Keratinocyte (primary cell): ENCODE measurements at regions not wholly inside any gene's neighbourhood (a gene's known extent, or its start where the extent isn't known, plus 50 kb on each side); places are given as distances from the start of the nearest gene placed in this dataset.

ENCODE experiments used
- DNase-seq: peaks from one replicate; pipeline ENCODE4 v3.0.0-alpha.2; 2011; ENCODE audit warnings: low read depth, missing footprints, low spot score
- FAIRE-seq: peaks from 2 replicates; lab custom pipeline; 2011; peaks lifted over from hg19 to GRCh38; lab: Jason Lieb, UNC
- H2AFZ ChIP-seq: 2 replicates; pipeline ENCODE4 v1.6.0; 2012; ENCODE audit warnings: low read length, control low read depth, inconsistent platforms; ENCODE audit not compliant: control insufficient read depth
- H3K27ac ChIP-seq: 2 replicates; pipeline ENCODE4 v1.5.1; 2011; ENCODE audit warnings: low read length; ENCODE audit not compliant: control insufficient read depth, insufficient read depth
- H3K27me3 ChIP-seq: 3 replicates; pipeline ENCODE4 v1.6.0; 2011; ENCODE audit warnings: low read length; ENCODE audit not compliant: control insufficient read depth, insufficient read depth; ENCODE audit errors: extremely low read depth
- H3K36me3 ChIP-seq, 2 experiments: 2 replicates in 1 of 2; 3 replicates in 1 of 2; pipeline ENCODE4 v1.5.1; 2011; ENCODE audit warnings: low read length in 2 of 2, mild to moderate bottlenecking in 1 of 2; ENCODE audit not compliant: control insufficient read depth in 2 of 2, insufficient read depth in 2 of 2; ENCODE audit errors: extremely low read depth in 1 of 2
- H3K4me1 ChIP-seq: 3 replicates; pipeline ENCODE4 v1.5.1; 2011; ENCODE audit warnings: low read length; ENCODE audit not compliant: control insufficient read depth, insufficient read depth; ENCODE audit errors: extremely low read depth
- H3K4me2 ChIP-seq: 3 replicates; pipeline ENCODE4 v1.6.0; 2011; ENCODE audit warnings: low read depth, low read length; ENCODE audit not compliant: control insufficient read depth, insufficient read depth; ENCODE audit errors: extremely low read depth
- H3K4me3 ChIP-seq, 3 experiments: fragments of 200-600 bp in 1 of 3; sonication (generic) in 1 of 3; 2 replicates in 2 of 3; 3 replicates in 1 of 3; pipeline ENCODE4 v1.5.1; 2011 to 2016; ENCODE audit warnings: low read length in 3 of 3, mild to moderate bottlenecking in 3 of 3, control low read depth in 2 of 3, inconsistent platforms in 1 of 3, low read depth in 1 of 3, mixed read lengths in 1 of 3, mixed run types in 1 of 3, moderate library complexity in 1 of 3; ENCODE audit not compliant: control insufficient read depth in 2 of 3, insufficient read depth in 2 of 3; ENCODE audit errors: extremely low read depth in 1 of 3
- H3K79me2 ChIP-seq: 2 replicates; pipeline ENCODE4 v1.6.0; 2012; ENCODE audit warnings: low read length; ENCODE audit not compliant: control insufficient read depth, insufficient read depth
- H3K9ac ChIP-seq: 3 replicates; pipeline ENCODE4 v1.6.0; 2011; ENCODE audit warnings: low read length; ENCODE audit not compliant: control insufficient read depth, insufficient read depth; ENCODE audit errors: extremely low read depth
- H3K9me1 ChIP-seq: 3 replicates; pipeline ENCODE4 v1.6.0; 2011; ENCODE audit warnings: low read length; ENCODE audit not compliant: control insufficient read depth, insufficient read depth; ENCODE audit errors: extremely low read depth
- H3K9me3 ChIP-seq: 2 replicates; pipeline ENCODE4 v1.5.1; 2012; ENCODE audit warnings: low read depth, low read length; ENCODE audit not compliant: control insufficient read depth
- H4K20me1 ChIP-seq: 3 replicates; pipeline ENCODE4 v1.6.0; 2011; ENCODE audit warnings: low read length; ENCODE audit not compliant: control insufficient read depth, insufficient read depth; ENCODE audit errors: extremely low read depth
- CTCF ChIP-seq, 3 experiments: IDR thresholded peaks in 1 of 3; conservative IDR thresholded peaks in 1 of 3; optimal IDR thresholded peaks in 1 of 3; 2 replicates in 2 of 3; 3 replicates in 1 of 3; pipeline versions ENCODE3 to v1.5.1; 2011; ENCODE audit warnings: low read length in 3 of 3, mild to moderate bottlenecking in 3 of 3, moderate library complexity in 2 of 3, control low read depth in 1 of 3, inconsistent platforms in 1 of 3; ENCODE audit not compliant: insufficient read depth in 2 of 3; ENCODE audit errors: extremely low read depth in 1 of 3
- EZH2 ChIP-seq: IDR thresholded peaks from one replicate; pipeline ENCODE4 v1.6.1; 2012; ENCODE audit warnings: inconsistent platforms, mild to moderate bottlenecking, low read length, moderate library complexity
- dilution Hi-C: fragments of 300-500 bp; cut with MboI; formaldehyde crosslinking; loops from one replicate; pipeline ENCODE4 v1.7.0; 2020; ENCODE audit warnings: low sequenced_read_pairs; ENCODE audit not compliant: extremely low pct_ligation_motif_present

DNA sequence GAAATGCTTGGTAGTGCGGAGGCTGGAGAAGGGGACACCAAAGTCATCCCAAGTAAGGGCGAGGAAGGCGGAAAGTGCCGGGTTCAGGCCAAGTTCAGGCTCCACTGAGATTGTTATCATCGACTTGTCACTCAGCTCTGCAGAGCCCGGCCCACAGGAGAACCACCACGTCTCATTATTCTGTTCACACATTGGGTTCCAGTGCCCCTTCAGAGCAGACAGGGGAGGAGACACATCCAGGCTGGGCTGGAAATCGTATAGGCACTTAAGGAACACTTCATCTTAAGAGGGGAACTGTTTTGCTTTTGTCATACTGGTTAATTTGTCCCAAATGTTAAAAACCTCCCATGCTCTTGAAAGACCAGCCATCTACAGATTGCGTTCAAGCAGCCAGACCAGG is 118.3 kb upstream of the ADAMTS18 start:
- Histone ChIP-seq H3K79me2 (no peaks in the 10 kb centered on the region), H3K4me2 (no peak overlapping the region), H3K27me3 (no peaks in the 10 kb centered on the region), H2AFZ (no peak overlapping the region), H3K4me1 (no peaks in the 10 kb centered on the region), H3K9me3 (no peaks in the 10 kb centered on the region), H3K36me3 (no peaks in the 10 kb centered on the region), H3K9me1 (no peaks in the 10 kb centered on the region), H3K4me3 (no peak overlapping the region), H3K27ac (no peak overlapping the region), H4K20me1 (no peaks in the 10 kb centered on the region), H3K9ac (no peak overlapping the region)
- dilution Hi-C loops: no loop called here
- TF ChIP-seq EZH2 (no peak), CTCF (optimal IDR thresholded peaks at IDR 0.05 in 1 of 3, IDR thresholded peaks at IDR 0.05 in 1 of 3, conservative IDR thresholded peaks at IDR 0.05 in 1 of 3; ENCODE audit: extremely low read depth in 1 of 3, insufficient read depth in 2 of 3, low read length in 3 of 3) (no peak)
- no peak for DNase-seq
- FAIRE-seq: no peak

GRCh38 chr16:77555126-77555525 is 120.3 kb upstream of the ADAMTS18 start:
- no peaks in the 10 kb centered on the region for H3K36me3 ChIP-seq
- H3K9ac ChIP-seq: no peak overlapping the region
- no peaks in the 10 kb centered on the region for H4K20me1 ChIP-seq
- H3K9me1 ChIP-seq: no peaks in the 10 kb centered on the region
- no peaks in the 10 kb centered on the region for H3K9me3 ChIP-seq
- no peak overlapping the region for H3K27ac ChIP-seq
- H2AFZ ChIP-seq: no peak overlapping the region
- dilution Hi-C loops: no loop called here
- no peaks in the 10 kb centered on the region for H3K79me2 ChIP-seq
- no peak for TF ChIP-seq CTCF (optimal IDR thresholded peaks at IDR 0.05 in 1 of 3, IDR thresholded peaks at IDR 0.05 in 1 of 3, conservative IDR thresholded peaks at IDR 0.05 in 1 of 3; ENCODE audit: extremely low read depth in 1 of 3, insufficient read depth in 2 of 3, low read length in 3 of 3)
- TF ChIP-seq EZH2: no peak
- H3K27me3 ChIP-seq: no peaks in the 10 kb centered on the region
- H3K4me1 ChIP-seq: no peaks in the 10 kb centered on the region
- DNase-seq (no peak), FAIRE-seq (no peak)
- H3K4me3 ChIP-seq: no peak overlapping the region
- H3K4me2 ChIP-seq: no peak overlapping the region
